ENCODE measurements at regions not wholly inside any gene's neighbourhood (a gene's known extent, or its start where the extent isn't known, plus 50 kb on each side); places are given as distances from the start of the nearest gene placed in this dataset.

- CTCF ChIA-PET (ENCODE audit: low intra/inter-chr PET ratio, low total read pairs), result no interaction called here
- H3K9me3 ChIP-seq (ENCODE audit: low read length), result no peaks in the 10 kb centered on the region
- POLR2A ChIA-PET, result no interaction called here
- no peak overlapping the region for H3K9ac ChIP-seq (ENCODE audit: insufficient read depth, low read depth, low read length)
- no peaks in the 10 kb centered on the region for H3K36me3 ChIP-seq (replicated peaks in 1 of 2; ENCODE audit: control insufficient read depth in 1 of 2, insufficient read depth in 2 of 2, low read length in 2 of 2)
- no peak for FAIRE-seq
- H2AFZ ChIP-seq (ENCODE audit: low read length), result no peak overlapping the region
- BruUV-seq (replicated peaks), result no TSS peak
- DNase-seq (ENCODE audit: low spot score), result no peak
- no peak overlapping the region for H3K27ac ChIP-seq (ENCODE audit: extremely low read length, insufficient read depth, low read length)
- no peak overlapping the region for H3K4me3 ChIP-seq (replicated peaks in 1 of 3; ENCODE audit: insufficient read depth in 1 of 3, low read depth in 2 of 3, low read length in 3 of 3)
- ATAC-seq, result no peak
- no peaks in the 10 kb centered on the region for H4K20me1 ChIP-seq (ENCODE audit: insufficient read depth, low read length)
- in situ Hi-C loops (cut with HindIII; ENCODE audit: extremely low pct_ligation_motif_present, low pct_unique_long_range_greater_than_20kb), result no loop called here
- no peaks in the 10 kb centered on the region for H3K4me1 ChIP-seq (ENCODE audit: insufficient read depth, low read length)
- TF ChIP-seq FOXJ3 (CRISPR knock-in tag; IDR thresholded peaks at IDR 0.05; ENCODE audit: borderline replicate concordance) (no peak), ZNF589 (CRISPR knock-in tag; conservative IDR thresholded peaks at IDR 0.05) (no peak), ZNF17 (CRISPR knock-in tag; IDR thresholded peaks at IDR 0.05) (no peak), ZBTB7A (CRISPR knock-in tag; IDR thresholded peaks at IDR 0.05) (no peak), AGO2 (optimal IDR thresholded peaks at IDR 0.05; ENCODE audit: low read depth, low read length) (no peak), ZNF44 (CRISPR knock-in tag; IDR thresholded peaks at IDR 0.05) (no peak), MED13 (CRISPR knock-in tag; IDR thresholded peaks at IDR 0.05) (no peak), ZBTB40 (IDR thresholded peaks at IDR 0.05) (no peak), ZBTB40 (CRISPR knock-in tag; IDR thresholded peaks at IDR 0.05) (no peak), SOX13 (IDR thresholded peaks at IDR 0.05) (no peak), SOX13 (CRISPR knock-in tag; conservative IDR thresholded peaks at IDR 0.05 in 1 of 2, IDR thresholded peaks at IDR 0.05 in 1 of 2) (no peak), ATF4 (CRISPR knock-in tag; IDR thresholded peaks at IDR 0.05) (no peak), ZNF382 (CRISPR knock-in tag; IDR thresholded peaks at IDR 0.05; ENCODE audit: borderline replicate concordance) (no peak), MTA1 (CRISPR knock-in tag; IDR thresholded peaks at IDR 0.05; ENCODE audit: borderline replicate concordance) (no peak), TP53 (CRISPR knock-in tag; conservative IDR thresholded peaks at IDR 0.05) (no peak), ZNF660 (CRISPR knock-in tag; IDR thresholded peaks at IDR 0.05; ENCODE audit: borderline replicate concordance, low read depth) (no peak)
- H3K27me3 ChIP-seq (ENCODE audit: control insufficient read depth in 1 of 2, insufficient read depth in 2 of 2, low read length in 2 of 2), result no peaks in the 10 kb centered on the region
- H3K79me2 ChIP-seq (ENCODE audit: insufficient read depth, low read length), result no peaks in the 10 kb centered on the region
- no peak overlapping the region for H3K4me2 ChIP-seq (ENCODE audit: low read depth, low read length)
- intact Hi-C loops (cut with micrococcal nuclease; ENCODE audit: unreplicated experiment), result no loop called here
These were observed 201.8 kb upstream of the SERP2 start for GRCh38 chr13:44171861-44172260.
